ENCODE measurements at regions not wholly inside any gene's neighbourhood (a gene's known extent, or its start where the extent isn't known, plus 50 kb on each side); places are given as distances from the start of the nearest gene placed in this dataset.

DNA sequence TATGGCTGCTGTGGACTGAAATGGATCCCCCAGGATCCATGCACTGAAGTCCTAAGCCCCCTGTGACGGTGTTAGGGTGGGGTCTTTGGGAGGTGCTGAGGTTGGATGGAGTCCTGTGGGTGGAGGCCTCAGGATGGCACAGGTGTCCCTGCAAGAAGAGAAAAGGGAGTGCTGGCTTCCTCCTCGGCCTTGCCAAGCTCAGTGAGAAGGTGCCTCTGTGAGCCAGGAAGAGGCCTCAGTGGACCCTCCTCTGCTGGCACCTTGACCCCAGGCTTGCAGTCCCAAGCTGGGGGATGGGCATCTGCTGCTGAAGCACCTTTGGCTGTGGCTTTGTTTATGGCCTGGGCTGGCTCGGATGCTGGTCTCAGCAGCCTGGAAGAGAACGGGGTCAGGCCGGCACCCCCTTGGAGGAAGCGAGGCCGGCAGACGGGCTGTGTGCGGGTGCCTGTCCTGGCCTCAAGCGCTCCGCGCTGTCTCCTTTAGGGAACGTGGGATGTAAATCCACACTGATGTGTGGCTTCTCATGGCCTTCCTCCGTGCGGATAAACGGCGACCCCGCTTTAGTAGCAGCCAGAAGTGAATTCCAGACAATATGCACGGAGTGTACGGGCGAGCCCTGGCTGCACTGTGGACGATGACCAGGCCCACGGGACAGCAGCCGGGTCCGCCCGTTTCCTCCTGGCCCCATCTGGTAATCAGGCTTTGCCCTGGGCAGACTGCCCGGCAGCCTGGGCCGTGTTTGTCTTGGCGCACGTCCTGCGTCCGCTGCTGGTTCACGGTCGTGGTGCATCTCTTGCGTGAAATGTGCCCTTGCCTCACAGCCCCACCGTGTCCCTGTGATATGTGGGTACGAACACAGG is 182.6 kb downstream of the ERMARD start:
- peak; percentile 55 for DNase-seq
- Histone ChIP-seq H3K4me1 (no peaks in the 10 kb centered on the region), H3K4me3 (no peak overlapping the region), H3K27me3 (no peaks in the 10 kb centered on the region), H3K27ac (no peak overlapping the region), H3K9me3 (no peaks in the 10 kb centered on the region), H3K36me3 (no peaks in the 10 kb centered on the region), H3K9ac (ENCODE audit: low read depth in 2 of 2, low read length in 2 of 2) (no peak overlapping the region)
- intact Hi-C loops (cut with DNase I) = no loop called here
- TF ChIP-seq, protein P1, sequence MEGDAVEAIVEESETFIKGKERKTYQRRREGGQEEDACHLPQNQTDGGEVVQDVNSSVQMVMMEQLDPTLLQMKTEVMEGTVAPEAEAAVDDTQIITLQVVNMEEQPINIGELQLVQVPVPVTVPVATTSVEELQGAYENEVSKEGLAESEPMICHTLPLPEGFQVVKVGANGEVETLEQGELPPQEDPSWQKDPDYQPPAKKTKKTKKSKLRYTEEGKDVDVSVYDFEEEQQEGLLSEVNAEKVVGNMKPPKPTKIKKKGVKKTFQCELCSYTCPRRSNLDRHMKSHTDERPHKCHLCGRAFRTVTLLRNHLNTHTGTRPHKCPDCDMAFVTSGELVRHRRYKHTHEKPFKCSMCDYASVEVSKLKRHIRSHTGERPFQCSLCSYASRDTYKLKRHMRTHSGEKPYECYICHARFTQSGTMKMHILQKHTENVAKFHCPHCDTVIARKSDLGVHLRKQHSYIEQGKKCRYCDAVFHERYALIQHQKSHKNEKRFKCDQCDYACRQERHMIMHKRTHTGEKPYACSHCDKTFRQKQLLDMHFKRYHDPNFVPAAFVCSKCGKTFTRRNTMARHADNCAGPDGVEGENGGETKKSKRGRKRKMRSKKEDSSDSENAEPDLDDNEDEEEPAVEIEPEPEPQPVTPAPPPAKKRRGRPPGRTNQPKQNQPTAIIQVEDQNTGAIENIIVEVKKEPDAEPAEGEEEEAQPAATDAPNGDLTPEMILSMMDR (IDR thresholded peaks at IDR 0.05) = no peak

DNA sequence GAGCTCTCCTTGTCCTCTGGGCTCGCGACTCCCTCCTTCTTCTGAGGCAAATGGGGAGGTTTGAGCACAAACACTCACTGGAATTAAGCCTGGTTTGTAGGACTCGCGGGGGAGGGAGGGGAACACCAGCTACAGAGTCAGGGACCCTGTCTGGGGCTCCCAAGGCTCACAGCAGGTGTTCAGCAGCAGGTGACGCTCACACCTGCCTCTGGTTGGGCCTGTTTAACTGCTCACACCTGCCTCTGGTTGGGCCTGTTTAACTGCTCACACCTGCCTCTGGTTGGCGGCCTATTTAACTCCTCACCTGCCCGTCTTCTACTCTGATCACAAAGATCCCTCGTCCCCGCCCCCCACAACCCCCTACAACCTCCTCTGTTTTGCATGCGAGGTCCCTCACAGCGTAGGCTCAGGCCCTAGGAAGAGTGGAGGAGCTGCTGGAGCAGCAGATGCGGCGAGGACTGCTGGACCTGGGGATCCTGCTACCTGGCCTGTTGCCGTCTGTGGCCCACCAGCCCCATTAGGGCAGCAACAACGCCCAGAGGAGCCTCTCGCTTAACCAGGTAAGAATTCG is 181.9 kb downstream of the ERMARD start:
- H3K9me3 ChIP-seq = no peaks in the 10 kb centered on the region
- intact Hi-C loops (cut with DNase I) = no loop called here
- no peak overlapping the region for H3K4me3 ChIP-seq
- H3K9ac ChIP-seq (ENCODE audit: low read depth in 2 of 2, low read length in 2 of 2) = no peak overlapping the region
- no peak overlapping the region for H3K27ac ChIP-seq
- H3K36me3 ChIP-seq = no peaks in the 10 kb centered on the region
- H3K27me3 ChIP-seq = no peaks in the 10 kb centered on the region
- no peaks in the 10 kb centered on the region for H3K4me1 ChIP-seq
- peak; percentile 26 for DNase-seq
- TF ChIP-seq, protein P1 (IDR thresholded peaks at IDR 0.05) = no peak

DNA sequence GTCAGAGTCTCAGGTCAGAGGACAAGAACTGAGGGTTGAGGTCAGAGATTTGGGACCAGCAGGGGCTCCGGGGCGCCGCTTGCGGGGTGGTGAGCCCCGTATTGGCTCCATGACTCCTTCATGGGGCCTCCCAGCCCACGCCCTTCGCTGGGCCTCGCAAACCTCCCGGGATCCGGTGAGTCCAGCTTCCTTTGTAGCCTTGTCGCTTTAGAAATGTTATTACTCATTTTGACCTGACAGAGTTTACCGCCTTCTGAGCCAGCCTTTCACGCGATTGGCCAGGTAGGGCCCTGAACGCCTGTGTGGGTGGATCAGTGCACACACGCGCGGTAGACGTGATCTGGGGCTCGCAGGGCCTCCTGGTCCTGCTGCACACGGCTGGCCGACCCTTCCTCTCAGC is 181.1 kb downstream of the ERMARD start:
- TF ChIP-seq, protein P1 (IDR thresholded peaks at IDR 0.05) = no peak
- Histone ChIP-seq H3K36me3 (no peaks in the 10 kb centered on the region), H3K4me3 (no peak overlapping the region), H3K4me1 (no peaks in the 10 kb centered on the region), H3K27ac (no peak overlapping the region), H3K9ac (ENCODE audit: low read depth in 2 of 2, low read length in 2 of 2) (no peak overlapping the region), H3K9me3 (no peaks in the 10 kb centered on the region), H3K27me3 (no peaks in the 10 kb centered on the region)
- intact Hi-C loops (cut with DNase I) = no loop called here
- no peak for DNase-seq

DNA sequence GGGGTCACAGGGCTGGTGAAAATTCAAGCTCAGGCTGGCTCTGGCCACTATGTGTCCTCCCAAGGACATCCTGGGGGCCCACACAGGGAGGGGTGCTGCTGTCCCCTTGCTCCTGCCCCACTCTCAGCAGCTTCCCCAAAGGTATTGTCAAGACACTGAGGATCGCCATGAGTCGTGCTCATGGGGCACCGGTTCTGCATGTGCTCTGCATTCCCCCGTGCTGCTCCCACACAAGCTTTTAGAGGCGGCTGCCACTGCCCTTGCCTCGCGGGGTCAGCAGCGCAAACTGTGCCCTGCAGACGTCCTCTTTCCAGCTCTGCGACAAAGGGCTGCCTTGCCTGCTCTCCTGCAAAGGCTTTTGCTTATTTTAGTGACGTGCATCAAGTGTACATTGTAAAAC is 179.8 kb downstream of the ERMARD start:
- intact Hi-C loops (cut with DNase I) = no loop called here
- no peak overlapping the region for H3K27ac ChIP-seq
- no peak overlapping the region for H3K4me3 ChIP-seq
- no peaks in the 10 kb centered on the region for H3K4me1 ChIP-seq
- no peaks in the 10 kb centered on the region for H3K27me3 ChIP-seq
- no peaks in the 10 kb centered on the region for H3K36me3 ChIP-seq
- no peak for DNase-seq
- H3K9me3 ChIP-seq = no peaks in the 10 kb centered on the region
- H3K9ac ChIP-seq (ENCODE audit: low read depth in 2 of 2, low read length in 2 of 2) = no peak overlapping the region
- TF ChIP-seq, protein P1 (IDR thresholded peaks at IDR 0.05) = no peak

DNA sequence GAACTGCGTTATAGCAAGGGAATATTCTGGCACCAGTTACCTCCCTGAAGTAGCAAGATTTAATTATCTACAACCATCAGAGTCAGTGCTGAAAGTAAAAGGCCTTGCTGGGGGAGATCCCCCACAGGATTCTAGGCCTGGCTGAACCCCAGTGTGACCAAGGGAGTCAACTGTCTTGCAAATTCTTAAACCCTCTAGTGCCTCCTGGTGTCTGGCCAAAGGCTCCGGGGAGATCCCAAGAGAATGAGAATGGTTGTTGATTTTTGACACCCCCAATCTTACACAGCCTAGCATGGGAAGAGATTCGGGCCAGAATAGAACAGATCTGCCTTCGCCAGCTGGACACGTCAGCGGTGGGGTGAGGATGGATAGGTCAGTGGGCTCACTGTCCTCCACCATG is 179.4 kb downstream of the ERMARD start:
- no peaks in the 10 kb centered on the region for H3K36me3 ChIP-seq
- no peak overlapping the region for H3K27ac ChIP-seq
- H3K9me3 ChIP-seq = no peaks in the 10 kb centered on the region
- no peaks in the 10 kb centered on the region for H3K27me3 ChIP-seq
- no peak for DNase-seq
- TF ChIP-seq, protein P1 (IDR thresholded peaks at IDR 0.05) = no peak
- H3K4me1 ChIP-seq = no peaks in the 10 kb centered on the region
- H3K4me3 ChIP-seq = no peak overlapping the region
- H3K9ac ChIP-seq (ENCODE audit: low read depth in 2 of 2, low read length in 2 of 2) = no peak overlapping the region
- intact Hi-C loops (cut with DNase I) = no loop called here

All from colonic mucosa (tissue), 4 donors.